ENCODE measurements at regions not wholly inside any gene's neighbourhood (a gene's known extent, or its start where the extent isn't known, plus 50 kb on each side); places are given as distances from the start of the nearest gene placed in this dataset.

GRCh38 chr6:134632024-134632423, 314.1 kb upstream of the SGK1 start:
- Histone ChIP-seq H3K9me3 (no peaks in the 10 kb centered on the region), H3K4me1 (peaks cover 0 to 18% (median 2%) of the 10 kb centered on the region in 4 donors), H3K27ac (no peak overlapping the region), H3K4me3 (no peak overlapping the region), H3K27me3 (no peaks in the 10 kb centered on the region), H3K36me3 (no peaks in the 10 kb centered on the region)
- intact Hi-C loops (cut with DNase I): no loop called here
- TF ChIP-seq CTCF (IDR thresholded peaks at IDR 0.05) (no peak), POLR2A (IDR thresholded peaks at IDR 0.05) (no peak)
- ATAC-seq (no peak), DNase-seq (no peak)
- WGBS (ENCODE audit: insufficient coverage, low coverage, low lambda C conversion rate, missing lambda C conversion rate): 59% methylated on average over 3 of the region's 4 CpGs

GRCh38 chr6:134631398-134631924, 313.5 kb upstream of the SGK1 start:
- intact Hi-C loops (cut with DNase I): no loop called here
- Histone ChIP-seq H3K4me3 (no peak overlapping the region), H3K36me3 (no peaks in the 10 kb centered on the region), H3K9me3 (no peaks in the 10 kb centered on the region), H3K27ac (peak overlapping the region; percentile 49 to 87 (median 71)), H3K4me1 (peaks cover 0 to 18% (median 2%) of the 10 kb centered on the region in 4 donors), H3K27me3 (no peaks in the 10 kb centered on the region)
- 29% methylated on average over 1 of the region's 1 CpG for WGBS (ENCODE audit: insufficient coverage, low coverage, low lambda C conversion rate, missing lambda C conversion rate)
- DNase-seq (no peak), ATAC-seq (peak in 3 of 4 donors; percentile 16 to 42 (median 24))
- TF ChIP-seq CTCF (IDR thresholded peaks at IDR 0.05): no peak
- no peak for TF ChIP-seq POLR2A (IDR thresholded peaks at IDR 0.05)

- H3K36me3 ChIP-seq: no peaks in the 10 kb centered on the region
- H3K9me3 ChIP-seq: no peaks in the 10 kb centered on the region
- ATAC-seq (peak; percentile 90 to 94 (median 92)), DNase-seq (peak; percentile 34 to 80 (median 60))
- H3K27ac ChIP-seq: peak overlapping the region; percentile 49 to 87 (median 71)
- no peaks in the 10 kb centered on the region for H3K27me3 ChIP-seq
- peaks cover 0 to 18% (median 2%) of the 10 kb centered on the region in 4 donors for H3K4me1 ChIP-seq
- intact Hi-C loops (cut with DNase I): no loop called here
- no peak for TF ChIP-seq POLR2A (IDR thresholded peaks at IDR 0.05)
- no peak for TF ChIP-seq CTCF (IDR thresholded peaks at IDR 0.05)
- H3K4me3 ChIP-seq: peak overlapping the region; percentile 14 to 46 (median 36)
- 19% methylated on average over 10 of the region's 10 CpGs for WGBS (ENCODE audit: insufficient coverage, low coverage, low lambda C conversion rate, missing lambda C conversion rate)
Observed at GRCh38 chr6:134630508-134631121, 312.7 kb upstream of the SGK1 start.

- H3K9me3 ChIP-seq: no peaks in the 10 kb centered on the region
- no peaks in the 10 kb centered on the region for H3K27me3 ChIP-seq
- H3K36me3 ChIP-seq: no peaks in the 10 kb centered on the region
- intact Hi-C loops (cut with DNase I): no loop called here
- ATAC-seq (no peak), DNase-seq (no peak)
- no peak for TF ChIP-seq CTCF (IDR thresholded peaks at IDR 0.05)
- no peak for TF ChIP-seq POLR2A (IDR thresholded peaks at IDR 0.05)
- H3K27ac ChIP-seq: no peak overlapping the region
- WGBS (ENCODE audit: insufficient coverage, low coverage, low lambda C conversion rate, missing lambda C conversion rate): 66% methylated on average over 2 of the region's 2 CpGs
- no peak overlapping the region for H3K4me3 ChIP-seq
- H3K4me1 ChIP-seq: peaks cover 0 to 18% (median 2%) of the 10 kb centered on the region in 4 donors
Observed at GRCh38 chr6:134628154-134628553, 310.2 kb upstream of the SGK1 start.

All from right lobe of liver (tissue), 6 donors.